WTC11 (cell line): ENCODE measurements at regions not wholly inside any gene's neighbourhood (a gene's known extent, or its start where the extent isn't known, plus 50 kb on each side); places are given as distances from the start of the nearest gene placed in this dataset.
"Not testable (repeated sequence)": the region's sequence is repeated elsewhere in the genome, so short reads cannot be mapped to it uniquely, and the experiment has no call there.

Source experiments
- ATAC-seq: fragments of 200-7000 bp; cut with Tn5 transposase; 2 replicates; pipeline ENCODE4 v1.10.0; 2021; ENCODE audit warnings: mild to moderate bottlenecking, moderate library complexity
- CTCF ChIA-PET: fragments of 300-600 bp; sonication (Branson Sonifier 250); formaldehyde crosslinking; loops from one replicate; lab custom pipeline; 2021; ENCODE audit warnings: antibody characterized with exemption; lab: Charles Lee
- POLR2A ChIA-PET: fragments of 350-600 bp; sonication (Branson Sonifier 250); formaldehyde crosslinking; loops from one replicate; lab custom pipeline; 2021; ENCODE audit warnings: antibody characterized with exemption; lab: Charles Lee
- DNase-seq: peaks from one replicate; pipeline ENCODE4 v3.0.0; 2021; ENCODE audit warnings: low spot score
- H3K27ac Mint-ChIP-seq: 2 replicates; pipeline ENCODE4 v1.8.0; 2021; ENCODE audit warnings: mixed read lengths
- H3K27me3 Mint-ChIP-seq: 2 replicates; pipeline ENCODE4 v1.8.0; 2021; ENCODE audit warnings: low read depth, mild to moderate bottlenecking, moderate library complexity, mixed read lengths
- H3K36me3 Mint-ChIP-seq: 2 replicates; pipeline ENCODE4 v1.8.0; 2021; ENCODE audit warnings: mixed read lengths
- H3K4me1 Mint-ChIP-seq: 2 replicates; pipeline ENCODE4 v1.8.0; 2022; ENCODE audit warnings: mixed read lengths
- H3K4me3 Mint-ChIP-seq: 2 replicates; pipeline ENCODE4 v1.8.0; 2021; ENCODE audit warnings: mild to moderate bottlenecking, moderate library complexity, mixed read lengths
- H3K9me3 Mint-ChIP-seq: 2 replicates; pipeline ENCODE4 v1.8.0; 2021; ENCODE audit warnings: mixed read lengths
- CREM ChIP-seq: sonication (generic); formaldehyde crosslinking; IDR thresholded peaks from 2 replicates; pipeline ENCODE4 v1.8.1; 2022; ENCODE audit warnings: mild to moderate bottlenecking, missing genetic modification reagents, moderate library complexity
- GABPB1 ChIP-seq: sonication (generic); formaldehyde crosslinking; IDR thresholded peaks from 2 replicates; pipeline ENCODE4 v1.8.1; 2023; ENCODE audit warnings: mild to moderate bottlenecking, missing genetic modification reagents
- NR3C1 ChIP-seq: sonication (generic); formaldehyde crosslinking; conservative IDR thresholded peaks from 2 replicates; pipeline ENCODE4 v1.8.1; 2023; ENCODE audit warnings: low read depth, mild to moderate bottlenecking, missing genetic modification reagents
- TEAD4 ChIP-seq: sonication (generic); formaldehyde crosslinking; IDR thresholded peaks from 2 replicates; pipeline ENCODE4 v1.8.0; 2022; ENCODE audit warnings: mild to moderate bottlenecking, missing genetic modification reagents
- ZBTB21 ChIP-seq: sonication (generic); formaldehyde crosslinking; IDR thresholded peaks from 2 replicates; pipeline ENCODE4 v1.8.1; 2023; ENCODE audit warnings: mild to moderate bottlenecking, missing genetic modification reagents, borderline replicate concordance
- ZNF138 ChIP-seq: sonication (generic); formaldehyde crosslinking; conservative IDR thresholded peaks from 2 replicates; pipeline ENCODE4 v1.8.1; 2022; ENCODE audit warnings: mild to moderate bottlenecking, moderate library complexity, missing genetic modification reagents
- ZNF416 ChIP-seq: fragments of 250-450 bp; sonication (Bioruptor Pico); IDR thresholded peaks from 2 replicates; pipeline ENCODE4 v1.9.0; 2021; ENCODE audit warnings: mild to moderate bottlenecking, inconsistent platforms
- TF ChIP-seq, protein P1 (sequence below): sonication (generic); formaldehyde crosslinking; IDR thresholded peaks from 2 replicates; pipeline ENCODE4 v1.8.0; 2022; ENCODE audit warnings: missing genetic modification reagents
- TF ChIP-seq, protein P2 (sequence below): fragments of 250-450 bp; sonication (Bioruptor Pico); IDR thresholded peaks from 2 replicates; pipeline ENCODE4 v1.9.0; 2021; ENCODE audit warnings: moderate library complexity, mild to moderate bottlenecking, inconsistent platforms, borderline replicate concordance
- TF ChIP-seq, protein P3 (sequence below): sonication (generic); formaldehyde crosslinking; IDR thresholded peaks from 2 replicates; pipeline ENCODE4 v1.8.0; 2022; ENCODE audit warnings: mild to moderate bottlenecking, missing genetic modification reagents
- TF ChIP-seq, protein P4 (sequence below): sonication (generic); formaldehyde crosslinking; IDR thresholded peaks from 2 replicates; pipeline ENCODE4 v1.8.1; 2023; ENCODE audit warnings: mild to moderate bottlenecking, missing genetic modification reagents
- TF ChIP-seq, protein P5 (sequence below): fragments of 250-450 bp; sonication (Bioruptor Pico); IDR thresholded peaks from 2 replicates; pipeline ENCODE4 v1.9.0; 2021; ENCODE audit warnings: mild to moderate bottlenecking
- TF ChIP-seq, protein P6 (sequence below): fragments of 250-450 bp; sonication (Bioruptor Pico); IDR thresholded peaks from 2 replicates; pipeline ENCODE4 v2.1.2; 2022; ENCODE audit warnings: mild to moderate bottlenecking, moderate library complexity
- TF ChIP-seq, protein P7 (sequence below): sonication (generic); formaldehyde crosslinking; IDR thresholded peaks from 2 replicates; pipeline ENCODE4 v1.8.0; 2022; ENCODE audit warnings: mild to moderate bottlenecking, missing genetic modification reagents
- TF ChIP-seq, protein P8 (sequence below): sonication (generic); formaldehyde crosslinking; IDR thresholded peaks from 2 replicates; pipeline ENCODE4 v1.8.1; 2022; ENCODE audit warnings: mild to moderate bottlenecking, moderate library complexity, missing genetic modification reagents

DNA sequence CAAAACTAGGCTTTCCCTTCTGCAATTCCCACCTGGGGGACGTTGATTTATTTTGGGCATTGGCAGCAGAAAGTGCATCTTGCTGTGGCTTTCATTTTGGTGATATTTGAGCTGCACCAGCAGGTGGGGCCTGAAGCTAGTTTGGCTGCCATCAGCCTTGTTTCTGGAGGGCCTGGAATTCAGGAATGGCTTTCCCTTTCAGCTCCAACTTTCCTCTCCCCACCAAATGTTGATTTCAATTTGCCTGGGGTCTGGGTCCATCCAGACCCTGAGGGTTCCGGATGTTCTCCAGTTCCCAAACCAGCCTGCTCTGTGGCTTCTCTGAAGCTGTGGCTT, 640.4 kb downstream of the TYW1 start (continued):
- TF ChIP-seq, protein P1, sequence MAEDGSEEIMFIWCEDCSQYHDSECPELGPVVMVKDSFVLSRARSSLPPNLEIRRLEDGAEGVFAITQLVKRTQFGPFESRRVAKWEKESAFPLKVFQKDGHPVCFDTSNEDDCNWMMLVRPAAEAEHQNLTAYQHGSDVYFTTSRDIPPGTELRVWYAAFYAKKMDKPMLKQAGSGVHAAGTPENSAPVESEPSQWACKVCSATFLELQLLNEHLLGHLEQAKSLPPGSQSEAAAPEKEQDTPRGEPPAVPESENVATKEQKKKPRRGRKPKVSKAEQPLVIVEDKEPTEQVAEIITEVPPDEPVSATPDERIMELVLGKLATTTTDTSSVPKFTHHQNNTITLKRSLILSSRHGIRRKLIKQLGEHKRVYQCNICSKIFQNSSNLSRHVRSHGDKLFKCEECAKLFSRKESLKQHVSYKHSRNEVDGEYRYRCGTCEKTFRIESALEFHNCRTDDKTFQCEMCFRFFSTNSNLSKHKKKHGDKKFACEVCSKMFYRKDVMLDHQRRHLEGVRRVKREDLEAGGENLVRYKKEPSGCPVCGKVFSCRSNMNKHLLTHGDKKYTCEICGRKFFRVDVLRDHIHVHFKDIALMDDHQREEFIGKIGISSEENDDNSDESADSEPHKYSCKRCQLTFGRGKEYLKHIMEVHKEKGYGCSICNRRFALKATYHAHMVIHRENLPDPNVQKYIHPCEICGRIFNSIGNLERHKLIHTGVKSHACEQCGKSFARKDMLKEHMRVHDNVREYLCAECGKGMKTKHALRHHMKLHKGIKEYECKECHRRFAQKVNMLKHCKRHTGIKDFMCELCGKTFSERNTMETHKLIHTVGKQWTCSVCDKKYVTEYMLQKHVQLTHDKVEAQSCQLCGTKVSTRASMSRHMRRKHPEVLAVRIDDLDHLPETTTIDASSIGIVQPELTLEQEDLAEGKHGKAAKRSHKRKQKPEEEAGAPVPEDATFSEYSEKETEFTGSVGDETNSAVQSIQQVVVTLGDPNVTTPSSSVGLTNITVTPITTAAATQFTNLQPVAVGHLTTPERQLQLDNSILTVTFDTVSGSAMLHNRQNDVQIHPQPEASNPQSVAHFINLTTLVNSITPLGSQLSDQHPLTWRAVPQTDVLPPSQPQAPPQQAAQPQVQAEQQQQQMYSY (CRISPR knock-in tag): no peak
- TF ChIP-seq GABPB1 (CRISPR knock-in tag) (no peak), ZBTB21 (no peak)
- TF ChIP-seq, all 79 proteins: peak for 0

DNA sequence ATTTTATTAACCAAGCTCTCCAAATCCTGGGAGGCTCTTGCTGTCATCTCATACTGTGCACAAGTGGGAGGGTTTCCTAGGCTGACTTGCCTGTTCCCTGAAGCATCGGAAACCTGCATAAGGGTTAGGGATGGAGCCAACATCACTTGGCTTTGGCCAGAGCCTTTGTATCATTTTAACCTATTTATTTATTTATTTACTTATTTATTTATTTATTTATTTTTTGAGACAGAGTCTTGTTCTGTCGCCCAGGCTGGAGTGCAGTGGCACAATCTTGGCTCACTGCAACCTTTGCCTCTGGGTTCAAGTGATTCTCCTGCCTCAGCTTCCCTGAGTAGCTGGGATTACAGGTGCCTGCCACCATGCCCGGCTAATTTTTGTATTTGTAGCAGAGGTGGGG, 645.9 kb downstream of the TYW1 start:
- H3K4me3 Mint-ChIP-seq, H3K4me1 Mint-ChIP-seq, POLR2A ChIA-PET, H3K36me3 Mint-ChIP-seq, DNase-seq, H3K27me3 Mint-ChIP-seq, H3K27ac Mint-ChIP-seq, ATAC-seq: not testable (repeated sequence)
- CTCF ChIA-PET: interaction anchor here (1.7 kb wide), 1 partner anchor 158 kb away, joined by 5 read pairs; no protein-coding TSS in a partner anchor
- H3K9me3 Mint-ChIP-seq: peaks cover 12% of the 10 kb centered on the region; the same call in 1 of the 2 replicates

DNA sequence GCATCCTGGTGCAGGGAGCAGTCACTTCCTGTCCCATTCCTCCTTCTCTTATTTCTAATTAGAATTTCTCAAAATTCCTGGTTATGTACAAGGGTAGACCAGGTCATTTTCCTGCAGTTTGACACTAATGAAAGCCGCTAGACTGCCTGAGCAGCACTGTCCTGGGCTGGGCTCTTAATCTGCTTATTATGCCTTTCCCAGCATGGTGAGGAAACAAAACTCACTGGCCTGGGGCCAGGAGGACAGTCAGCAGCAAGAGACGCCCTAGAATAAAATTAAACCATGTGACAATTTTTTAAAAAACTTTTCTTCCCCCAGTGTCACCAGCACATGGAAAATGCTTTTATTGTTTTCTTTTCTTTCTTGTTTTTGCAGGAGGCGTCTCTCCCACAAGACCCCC, 647.5 kb downstream of the TYW1 start:
- Mint-ChIP-seq H3K27me3 (no peaks in the 10 kb centered on the region), H3K4me1 (no peaks in the 10 kb centered on the region), H3K27ac (no peak overlapping the region), H3K9me3 (peaks cover 11% of the 10 kb centered on the region; the same call in 1 of the 2 replicates), H3K36me3 (no peaks in the 10 kb centered on the region), H3K4me3 (no peak overlapping the region)
- DNase-seq (no peak), ATAC-seq (no peak)
- ChIA-PET POLR2A (no interaction called here), CTCF (no interaction called here)
- TF ChIP-seq, protein P2, sequence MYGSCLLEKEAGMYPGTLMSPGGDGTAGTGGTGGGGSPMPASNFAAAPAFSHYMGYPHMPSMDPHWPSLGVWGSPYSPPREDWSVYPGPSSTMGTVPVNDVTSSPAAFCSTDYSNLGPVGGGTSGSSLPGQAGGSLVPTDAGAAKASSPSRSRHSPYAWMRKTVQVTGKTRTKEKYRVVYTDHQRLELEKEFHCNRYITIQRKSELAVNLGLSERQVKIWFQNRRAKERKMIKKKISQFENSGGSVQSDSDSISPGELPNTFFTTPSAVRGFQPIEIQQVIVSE: no peak
- TF ChIP-seq ZNF138 (CRISPR knock-in tag) (no peak), CREM (CRISPR knock-in tag) (no peak), ZNF416 (no peak), TEAD4 (CRISPR knock-in tag) (no peak), GABPB1 (CRISPR knock-in tag) (no peak), NR3C1 (no peak)
- TF ChIP-seq, protein P3, sequence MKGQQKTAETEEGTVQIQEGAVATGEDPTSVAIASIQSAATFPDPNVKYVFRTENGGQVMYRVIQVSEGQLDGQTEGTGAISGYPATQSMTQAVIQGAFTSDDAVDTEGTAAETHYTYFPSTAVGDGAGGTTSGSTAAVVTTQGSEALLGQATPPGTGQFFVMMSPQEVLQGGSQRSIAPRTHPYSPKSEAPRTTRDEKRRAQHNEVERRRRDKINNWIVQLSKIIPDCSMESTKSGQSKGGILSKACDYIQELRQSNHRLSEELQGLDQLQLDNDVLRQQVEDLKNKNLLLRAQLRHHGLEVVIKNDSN: no peak
- TF ChIP-seq, protein P4, sequence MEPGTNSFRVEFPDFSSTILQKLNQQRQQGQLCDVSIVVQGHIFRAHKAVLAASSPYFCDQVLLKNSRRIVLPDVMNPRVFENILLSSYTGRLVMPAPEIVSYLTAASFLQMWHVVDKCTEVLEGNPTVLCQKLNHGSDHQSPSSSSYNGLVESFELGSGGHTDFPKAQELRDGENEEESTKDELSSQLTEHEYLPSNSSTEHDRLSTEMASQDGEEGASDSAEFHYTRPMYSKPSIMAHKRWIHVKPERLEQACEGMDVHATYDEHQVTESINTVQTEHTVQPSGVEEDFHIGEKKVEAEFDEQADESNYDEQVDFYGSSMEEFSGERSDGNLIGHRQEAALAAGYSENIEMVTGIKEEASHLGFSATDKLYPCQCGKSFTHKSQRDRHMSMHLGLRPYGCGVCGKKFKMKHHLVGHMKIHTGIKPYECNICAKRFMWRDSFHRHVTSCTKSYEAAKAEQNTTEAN (CRISPR knock-in tag): no peak
- TF ChIP-seq, protein P5, sequence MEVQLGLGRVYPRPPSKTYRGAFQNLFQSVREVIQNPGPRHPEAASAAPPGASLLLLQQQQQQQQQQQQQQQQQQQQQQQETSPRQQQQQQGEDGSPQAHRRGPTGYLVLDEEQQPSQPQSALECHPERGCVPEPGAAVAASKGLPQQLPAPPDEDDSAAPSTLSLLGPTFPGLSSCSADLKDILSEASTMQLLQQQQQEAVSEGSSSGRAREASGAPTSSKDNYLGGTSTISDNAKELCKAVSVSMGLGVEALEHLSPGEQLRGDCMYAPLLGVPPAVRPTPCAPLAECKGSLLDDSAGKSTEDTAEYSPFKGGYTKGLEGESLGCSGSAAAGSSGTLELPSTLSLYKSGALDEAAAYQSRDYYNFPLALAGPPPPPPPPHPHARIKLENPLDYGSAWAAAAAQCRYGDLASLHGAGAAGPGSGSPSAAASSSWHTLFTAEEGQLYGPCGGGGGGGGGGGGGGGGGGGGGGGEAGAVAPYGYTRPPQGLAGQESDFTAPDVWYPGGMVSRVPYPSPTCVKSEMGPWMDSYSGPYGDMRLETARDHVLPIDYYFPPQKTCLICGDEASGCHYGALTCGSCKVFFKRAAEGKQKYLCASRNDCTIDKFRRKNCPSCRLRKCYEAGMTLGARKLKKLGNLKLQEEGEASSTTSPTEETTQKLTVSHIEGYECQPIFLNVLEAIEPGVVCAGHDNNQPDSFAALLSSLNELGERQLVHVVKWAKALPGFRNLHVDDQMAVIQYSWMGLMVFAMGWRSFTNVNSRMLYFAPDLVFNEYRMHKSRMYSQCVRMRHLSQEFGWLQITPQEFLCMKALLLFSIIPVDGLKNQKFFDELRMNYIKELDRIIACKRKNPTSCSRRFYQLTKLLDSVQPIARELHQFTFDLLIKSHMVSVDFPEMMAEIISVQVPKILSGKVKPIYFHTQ (CRISPR knock-in tag): no peak
- TF ChIP-seq, protein P6, sequence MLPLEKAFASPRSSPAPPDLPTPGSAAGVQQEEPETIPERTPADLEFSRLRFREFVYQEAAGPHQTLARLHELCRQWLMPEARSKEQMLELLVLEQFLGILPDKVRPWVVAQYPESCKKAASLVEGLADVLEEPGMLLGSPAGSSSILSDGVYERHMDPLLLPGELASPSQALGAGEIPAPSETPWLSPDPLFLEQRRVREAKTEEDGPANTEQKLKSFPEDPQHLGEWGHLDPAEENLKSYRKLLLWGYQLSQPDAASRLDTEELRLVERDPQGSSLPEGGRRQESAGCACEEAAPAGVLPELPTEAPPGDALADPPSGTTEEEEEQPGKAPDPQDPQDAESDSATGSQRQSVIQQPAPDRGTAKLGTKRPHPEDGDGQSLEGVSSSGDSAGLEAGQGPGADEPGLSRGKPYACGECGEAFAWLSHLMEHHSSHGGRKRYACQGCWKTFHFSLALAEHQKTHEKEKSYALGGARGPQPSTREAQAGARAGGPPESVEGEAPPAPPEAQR: no peak
- TF ChIP-seq, protein P7, sequence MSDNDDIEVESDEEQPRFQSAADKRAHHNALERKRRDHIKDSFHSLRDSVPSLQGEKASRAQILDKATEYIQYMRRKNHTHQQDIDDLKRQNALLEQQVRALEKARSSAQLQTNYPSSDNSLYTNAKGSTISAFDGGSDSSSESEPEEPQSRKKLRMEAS: no peak
- TF ChIP-seq, protein P8, sequence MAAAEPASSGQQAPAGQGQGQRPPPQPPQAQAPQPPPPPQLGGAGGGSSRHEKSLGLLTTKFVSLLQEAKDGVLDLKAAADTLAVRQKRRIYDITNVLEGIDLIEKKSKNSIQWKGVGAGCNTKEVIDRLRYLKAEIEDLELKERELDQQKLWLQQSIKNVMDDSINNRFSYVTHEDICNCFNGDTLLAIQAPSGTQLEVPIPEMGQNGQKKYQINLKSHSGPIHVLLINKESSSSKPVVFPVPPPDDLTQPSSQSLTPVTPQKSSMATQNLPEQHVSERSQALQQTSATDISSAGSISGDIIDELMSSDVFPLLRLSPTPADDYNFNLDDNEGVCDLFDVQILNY (CRISPR knock-in tag): no peak
